ENCODE measurements at regions not wholly inside any gene's neighbourhood (a gene's known extent, or its start where the extent isn't known, plus 50 kb on each side); places are given as distances from the start of the nearest gene placed in this dataset.

DNA sequence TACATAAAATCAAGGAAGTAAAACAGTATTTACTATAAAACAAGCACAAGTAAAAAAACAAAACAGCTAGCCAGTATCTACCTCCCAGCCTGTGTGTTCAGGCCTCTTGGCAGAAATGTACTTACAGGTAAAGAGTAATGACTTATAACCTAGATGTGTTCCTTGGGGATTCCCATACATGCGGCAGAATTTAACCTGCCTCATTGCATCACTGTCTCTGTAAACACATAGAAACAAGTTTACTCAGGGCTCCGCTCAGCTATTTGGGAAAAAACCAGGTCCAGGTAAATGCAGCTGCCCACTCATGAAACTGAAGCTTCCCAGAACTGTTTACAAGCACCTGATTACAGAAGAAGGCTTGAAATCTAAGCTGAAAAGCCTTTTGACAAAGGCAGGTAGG lies 50.7 kb upstream of the SERP2 start:
- ChIA-PET CTCF (ENCODE audit: low intra/inter-chr PET ratio, low total read pairs) (no interaction called here), POLR2A (no interaction called here)
- Histone ChIP-seq H3K9me3 (ENCODE audit: low read length) (no peaks in the 10 kb centered on the region), H4K20me1 (ENCODE audit: insufficient read depth, low read length) (no peaks in the 10 kb centered on the region), H3K4me1 (ENCODE audit: insufficient read depth, low read length) (no peaks in the 10 kb centered on the region), H3K36me3 (replicated peaks in 1 of 2; ENCODE audit: control insufficient read depth in 1 of 2, insufficient read depth in 2 of 2, low read length in 2 of 2) (no peaks in the 10 kb centered on the region), H3K27ac (ENCODE audit: extremely low read length, insufficient read depth, low read length) (no peak overlapping the region), H3K79me2 (ENCODE audit: insufficient read depth, low read length) (no peaks in the 10 kb centered on the region), H3K27me3 (ENCODE audit: control insufficient read depth in 1 of 2, insufficient read depth in 2 of 2, low read length in 2 of 2) (no peaks in the 10 kb centered on the region), H3K9ac (ENCODE audit: insufficient read depth, low read depth, low read length) (no peak overlapping the region), H3K4me3 (replicated peaks in 1 of 3; ENCODE audit: insufficient read depth in 1 of 3, low read depth in 2 of 3, low read length in 3 of 3) (no peak overlapping the region), H3K4me2 (ENCODE audit: low read depth, low read length) (no peak overlapping the region), H2AFZ (ENCODE audit: low read length) (no peak overlapping the region)
- intact Hi-C loops (cut with micrococcal nuclease; ENCODE audit: unreplicated experiment) (no loop called here), in situ Hi-C loops (cut with HindIII; ENCODE audit: extremely low pct_ligation_motif_present, low pct_unique_long_range_greater_than_20kb) (no loop called here)
- no TSS peak for BruUV-seq (replicated peaks)
- WGBS (ENCODE audit: low lambda C conversion rate): 3% methylated on average over 2 of the region's 2 CpGs
- ATAC-seq: no peak
- FAIRE-seq: no peak
- DNase-seq (ENCODE audit: low spot score): no peak
- TF ChIP-seq NFIC (IDR thresholded peaks at IDR 0.05; ENCODE audit: low read length) (no peak), NONO (IDR thresholded peaks at IDR 0.05) (no peak), NONO (CRISPR knock-in tag; conservative IDR thresholded peaks at IDR 0.05) (no peak), CREM (IDR thresholded peaks at IDR 0.05) (no peak), CREM (CRISPR knock-in tag; IDR thresholded peaks at IDR 0.05) (no peak), ZNF224 (CRISPR knock-in tag; IDR thresholded peaks at IDR 0.05) (no peak), KDM4B (CRISPR knock-in tag; IDR thresholded peaks at IDR 0.05) (no peak), ZNF354B (CRISPR knock-in tag; IDR thresholded peaks at IDR 0.05) (no peak), JARID2 (CRISPR knock-in tag; IDR thresholded peaks at IDR 0.05; ENCODE audit: insufficient replicate concordance) (no peak), POLR2AphosphoS5 (IDR thresholded peaks at IDR 0.05; ENCODE audit: low read depth, low read length) (no peak)
- TF ChIP-seq, protein P1, sequence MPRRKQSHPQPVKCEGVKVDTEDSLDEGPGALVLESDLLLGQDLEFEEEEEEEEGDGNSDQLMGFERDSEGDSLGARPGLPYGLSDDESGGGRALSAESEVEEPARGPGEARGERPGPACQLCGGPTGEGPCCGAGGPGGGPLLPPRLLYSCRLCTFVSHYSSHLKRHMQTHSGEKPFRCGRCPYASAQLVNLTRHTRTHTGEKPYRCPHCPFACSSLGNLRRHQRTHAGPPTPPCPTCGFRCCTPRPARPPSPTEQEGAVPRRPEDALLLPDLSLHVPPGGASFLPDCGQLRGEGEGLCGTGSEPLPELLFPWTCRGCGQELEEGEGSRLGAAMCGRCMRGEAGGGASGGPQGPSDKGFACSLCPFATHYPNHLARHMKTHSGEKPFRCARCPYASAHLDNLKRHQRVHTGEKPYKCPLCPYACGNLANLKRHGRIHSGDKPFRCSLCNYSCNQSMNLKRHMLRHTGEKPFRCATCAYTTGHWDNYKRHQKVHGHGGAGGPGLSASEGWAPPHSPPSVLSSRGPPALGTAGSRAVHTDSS (CRISPR knock-in tag; conservative IDR thresholded peaks at IDR 0.05): no peak
- TF ChIP-seq, protein P2, sequence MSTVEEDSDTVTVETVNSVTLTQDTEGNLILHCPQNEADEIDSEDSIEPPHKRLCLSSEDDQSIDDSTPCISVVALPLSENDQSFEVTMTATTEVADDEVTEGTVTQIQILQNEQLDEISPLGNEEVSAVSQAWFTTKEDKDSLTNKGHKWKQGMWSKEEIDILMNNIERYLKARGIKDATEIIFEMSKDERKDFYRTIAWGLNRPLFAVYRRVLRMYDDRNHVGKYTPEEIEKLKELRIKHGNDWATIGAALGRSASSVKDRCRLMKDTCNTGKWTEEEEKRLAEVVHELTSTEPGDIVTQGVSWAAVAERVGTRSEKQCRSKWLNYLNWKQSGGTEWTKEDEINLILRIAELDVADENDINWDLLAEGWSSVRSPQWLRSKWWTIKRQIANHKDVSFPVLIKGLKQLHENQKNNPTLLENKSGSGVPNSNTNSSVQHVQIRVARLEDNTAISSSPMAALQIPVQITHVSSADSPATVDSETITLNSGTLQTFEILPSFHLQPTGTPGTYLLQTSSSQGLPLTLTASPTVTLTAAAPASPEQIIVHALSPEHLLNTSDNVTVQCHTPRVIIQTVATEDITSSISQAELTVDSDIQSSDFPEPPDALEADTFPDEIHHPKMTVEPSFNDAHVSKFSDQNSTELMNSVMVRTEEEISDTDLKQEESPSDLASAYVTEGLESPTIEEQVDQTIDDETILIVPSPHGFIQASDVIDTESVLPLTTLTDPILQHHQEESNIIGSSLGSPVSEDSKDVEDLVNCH (CRISPR knock-in tag; IDR thresholded peaks at IDR 0.05): no peak
- TF ChIP-seq, protein P3, sequence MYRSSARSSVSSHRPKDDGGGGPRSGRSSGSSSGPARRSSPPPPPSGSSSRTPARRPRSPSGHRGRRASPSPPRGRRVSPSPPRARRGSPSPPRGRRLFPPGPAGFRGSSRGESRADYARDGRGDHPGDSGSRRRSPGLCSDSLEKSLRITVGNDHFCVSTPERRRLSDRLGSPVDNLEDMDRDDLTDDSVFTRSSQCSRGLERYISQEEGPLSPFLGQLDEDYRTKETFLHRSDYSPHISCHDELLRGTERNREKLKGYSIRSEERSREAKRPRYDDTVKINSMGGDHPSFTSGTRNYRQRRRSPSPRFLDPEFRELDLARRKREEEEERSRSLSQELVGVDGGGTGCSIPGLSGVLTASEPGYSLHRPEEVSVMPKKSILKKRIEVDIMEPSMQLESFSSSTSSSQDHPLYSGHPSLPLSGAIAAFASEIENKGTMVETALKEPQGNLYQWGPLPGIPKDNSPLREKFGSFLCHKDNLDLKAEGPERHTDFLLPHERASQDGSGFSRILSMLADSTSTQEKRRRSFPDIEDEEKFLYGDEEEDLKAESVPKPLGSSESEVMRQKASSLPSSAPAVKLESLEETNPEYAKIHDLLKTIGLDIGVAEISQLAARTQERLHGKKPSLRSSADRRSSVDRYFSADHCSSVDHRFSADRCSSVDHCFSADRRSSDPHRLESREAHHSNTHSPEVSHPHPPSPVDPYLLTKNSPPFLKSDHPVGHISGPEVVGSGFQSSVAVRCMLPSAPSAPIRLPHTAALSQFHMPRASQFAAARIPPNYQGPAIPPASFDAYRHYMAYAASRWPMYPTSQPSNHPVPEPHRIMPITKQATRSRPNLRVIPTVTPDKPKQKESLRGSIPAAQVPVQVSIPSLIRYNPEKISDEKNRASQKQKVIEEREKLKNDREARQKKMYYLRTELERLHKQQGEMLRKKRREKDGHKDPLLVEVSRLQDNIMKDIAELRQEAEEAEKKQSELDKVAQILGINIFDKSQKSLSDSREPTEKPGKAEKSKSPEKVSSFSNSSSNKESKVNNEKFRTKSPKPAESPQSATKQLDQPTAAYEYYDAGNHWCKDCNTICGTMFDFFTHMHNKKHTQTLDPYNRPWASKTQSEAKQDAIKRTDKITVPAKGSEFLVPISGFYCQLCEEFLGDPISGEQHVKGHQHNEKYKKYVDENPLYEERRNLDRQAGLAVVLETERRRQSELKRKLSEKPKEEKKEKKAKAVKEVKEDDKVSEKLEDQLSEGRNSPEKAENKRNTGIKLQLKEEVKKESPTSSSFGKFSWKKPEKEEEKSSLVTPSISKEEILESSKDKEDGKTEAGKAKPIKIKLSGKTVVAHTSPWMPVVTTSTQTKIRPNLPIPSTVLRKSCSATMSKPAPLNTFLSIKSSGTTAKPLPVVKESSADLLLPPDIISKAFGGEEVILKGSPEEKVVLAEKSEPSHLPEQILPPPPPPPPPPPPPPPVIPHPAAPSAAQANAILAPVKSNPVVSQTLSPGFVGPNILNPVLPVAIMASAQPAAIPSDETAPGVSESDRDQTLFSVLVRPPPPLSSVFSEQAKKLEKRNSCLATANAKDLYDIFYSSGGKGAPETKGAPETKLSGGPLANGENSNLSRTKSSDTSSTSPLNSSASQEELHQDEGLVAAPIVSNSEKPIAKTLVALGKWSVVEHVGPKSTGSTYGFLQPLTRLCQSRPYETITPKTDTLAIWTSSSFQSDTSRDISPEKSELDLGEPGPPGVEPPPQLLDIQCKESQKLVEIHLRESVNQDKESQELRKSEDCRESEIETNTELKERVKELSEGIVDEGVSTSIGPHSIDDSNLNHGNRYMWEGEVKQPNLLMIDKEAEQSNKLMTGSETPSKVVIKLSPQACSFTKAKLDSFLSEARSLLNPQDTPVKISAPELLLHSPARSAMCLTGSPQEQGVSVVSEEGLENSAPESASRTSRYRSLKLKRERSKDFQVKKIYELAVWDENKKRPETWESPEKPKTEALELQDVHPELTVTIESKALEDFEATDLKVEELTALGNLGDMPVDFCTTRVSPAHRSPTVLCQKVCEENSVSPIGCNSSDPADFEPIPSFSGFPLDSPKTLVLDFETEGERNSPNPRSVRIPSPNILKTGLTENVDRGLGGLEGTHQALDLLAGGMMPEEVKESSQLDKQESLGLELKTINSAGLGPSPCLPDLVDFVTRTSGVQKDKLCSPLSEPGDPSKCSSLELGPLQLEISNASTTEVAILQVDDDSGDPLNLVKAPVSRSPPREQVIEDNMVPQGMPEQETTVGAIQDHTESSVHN (CRISPR knock-in tag; IDR thresholded peaks at IDR 0.05): no peak
